ENCODE measurements at regions not wholly inside any gene's neighbourhood (a gene's known extent, or its start where the extent isn't known, plus 50 kb on each side); places are given as distances from the start of the nearest gene placed in this dataset.

- no peak for TF ChIP-seq HOXA7 (CRISPR knock-in tag; IDR thresholded peaks at IDR 0.05)
- no peak for TF ChIP-seq EP300 (IDR thresholded peaks at IDR 0.05)
- no peak for TF ChIP-seq MAX (IDR thresholded peaks at IDR 0.05)
- no peak for TF ChIP-seq CTCF (IDR thresholded peaks at IDR 0.05)
- no peak for TF ChIP-seq FOXS1 (CRISPR knock-in tag; IDR thresholded peaks at IDR 0.05)
- no peak for TF ChIP-seq HDAC2 (IDR thresholded peaks at IDR 0.05)
- TF ChIP-seq PHF8 (IDR thresholded peaks at IDR 0.05; ENCODE audit: borderline replicate concordance, low read depth): no peak
- no peak for TF ChIP-seq RCOR1 (IDR thresholded peaks at IDR 0.05; ENCODE audit: low read depth, low read length)
- TF ChIP-seq POLR2A (IDR thresholded peaks at IDR 0.05; ENCODE audit: low read length): no peak
These were observed 754.1 kb upstream of the SLC8A1 start for GRCh38 chr2:41206004-41206403.

All from A549 (cell line).